ENCODE measurements at regions not wholly inside any gene's neighbourhood (a gene's known extent, or its start where the extent isn't known, plus 50 kb on each side); places are given as distances from the start of the nearest gene placed in this dataset.

DNA sequence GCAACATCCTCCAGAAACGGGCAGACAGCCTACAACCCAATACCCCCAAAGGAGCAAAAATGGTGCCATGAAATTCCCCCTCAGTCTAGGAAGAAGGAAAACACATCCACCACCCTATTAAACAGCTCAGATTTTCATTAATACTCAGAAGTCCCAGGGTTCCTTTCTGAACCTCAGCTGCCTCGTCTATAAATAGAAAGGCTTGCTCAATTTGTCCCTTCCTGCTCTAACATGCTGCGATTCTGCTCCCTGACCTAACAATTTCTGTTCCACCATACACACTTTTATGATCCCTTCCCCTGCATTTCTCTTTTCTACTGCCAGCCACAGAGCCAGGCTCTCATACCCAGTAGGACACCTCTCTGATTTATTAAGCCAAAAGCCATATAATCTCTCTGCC, 68.1 kb downstream of the MTERF1 start:
- no peak for ATAC-seq (ENCODE audit: low FRiP score in 2 of 2)
- no peak overlapping the region for H3K27ac ChIP-seq
- no peaks in the 10 kb centered on the region for H3K27me3 ChIP-seq
- no peak overlapping the region for H3K4me3 ChIP-seq
- no peaks in the 10 kb centered on the region for H3K36me3 ChIP-seq
- H3K9me3 ChIP-seq: no peaks in the 10 kb centered on the region
- no peak for TF ChIP-seq POLR2A (IDR thresholded peaks at IDR 0.05)
- TF ChIP-seq, protein P1, sequence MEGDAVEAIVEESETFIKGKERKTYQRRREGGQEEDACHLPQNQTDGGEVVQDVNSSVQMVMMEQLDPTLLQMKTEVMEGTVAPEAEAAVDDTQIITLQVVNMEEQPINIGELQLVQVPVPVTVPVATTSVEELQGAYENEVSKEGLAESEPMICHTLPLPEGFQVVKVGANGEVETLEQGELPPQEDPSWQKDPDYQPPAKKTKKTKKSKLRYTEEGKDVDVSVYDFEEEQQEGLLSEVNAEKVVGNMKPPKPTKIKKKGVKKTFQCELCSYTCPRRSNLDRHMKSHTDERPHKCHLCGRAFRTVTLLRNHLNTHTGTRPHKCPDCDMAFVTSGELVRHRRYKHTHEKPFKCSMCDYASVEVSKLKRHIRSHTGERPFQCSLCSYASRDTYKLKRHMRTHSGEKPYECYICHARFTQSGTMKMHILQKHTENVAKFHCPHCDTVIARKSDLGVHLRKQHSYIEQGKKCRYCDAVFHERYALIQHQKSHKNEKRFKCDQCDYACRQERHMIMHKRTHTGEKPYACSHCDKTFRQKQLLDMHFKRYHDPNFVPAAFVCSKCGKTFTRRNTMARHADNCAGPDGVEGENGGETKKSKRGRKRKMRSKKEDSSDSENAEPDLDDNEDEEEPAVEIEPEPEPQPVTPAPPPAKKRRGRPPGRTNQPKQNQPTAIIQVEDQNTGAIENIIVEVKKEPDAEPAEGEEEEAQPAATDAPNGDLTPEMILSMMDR (IDR thresholded peaks at IDR 0.05): no peak
- no peak for TF ChIP-seq EP300 (IDR thresholded peaks at IDR 0.05)
- 35 to 46% methylated on average over 3 of the region's 3 CpGs for WGBS, 2 donors
- no peak for DNase-seq
- H3K4me1 ChIP-seq: no peaks in the 10 kb centered on the region

DNA sequence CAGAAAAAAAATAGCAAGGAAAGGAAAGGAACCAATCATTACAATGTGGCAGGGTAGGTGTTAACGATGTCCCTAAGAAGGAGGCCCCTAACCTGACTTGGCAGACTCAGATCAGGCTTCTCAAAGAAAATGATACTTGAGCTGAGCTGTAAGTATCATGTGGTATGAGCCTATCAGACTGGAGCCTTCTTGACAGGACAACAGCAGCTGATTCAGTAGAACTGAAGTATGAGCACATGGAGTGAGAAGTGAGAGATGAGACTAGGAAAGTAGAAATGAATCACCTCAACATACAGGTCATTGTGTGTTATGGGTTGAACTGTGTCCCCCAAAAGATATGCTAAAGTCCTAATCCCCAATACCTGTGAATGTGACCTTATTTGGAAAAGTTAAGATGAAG, 66.3 kb downstream of the MTERF1 start:
- ATAC-seq (ENCODE audit: low FRiP score in 2 of 2) (no peak), DNase-seq (no peak)
- 57 to 59% methylated on average over 1 of the region's 1 CpG for WGBS, 2 donors
- Histone ChIP-seq H3K9me3 (peaks cover 0 to under 1% (median 0%) of the 10 kb centered on the region in 4 donors), H3K27ac (no peak overlapping the region), H3K27me3 (no peaks in the 10 kb centered on the region), H3K36me3 (no peaks in the 10 kb centered on the region), H3K4me3 (no peak overlapping the region), H3K4me1 (no peaks in the 10 kb centered on the region)
- TF ChIP-seq POLR2A (IDR thresholded peaks at IDR 0.05) (no peak), EP300 (IDR thresholded peaks at IDR 0.05) (no peak), POLR2AphosphoS5 (IDR thresholded peaks at IDR 0.05) (no peak)
- TF ChIP-seq, protein P1 (IDR thresholded peaks at IDR 0.05): no peak
